RWPE1 (cell line): ENCODE measurements at regions not wholly inside any gene's neighbourhood (a gene's known extent, or its start where the extent isn't known, plus 50 kb on each side); places are given as distances from the start of the nearest gene placed in this dataset.

Source experiments
- CTCF ChIA-PET: fragments of 350-600 bp; sonication (Branson Sonifier 250); formaldehyde crosslinking; extraction: SDS; loops from one replicate; lab custom pipeline; 2021; lab: Yijun Ruan, JAX
- POLR2A ChIA-PET: fragments of 400-600 bp; formaldehyde crosslinking; extraction: SDS; loops from one replicate; lab custom pipeline; 2020; ENCODE audit warnings: antibody characterized with exemption; ENCODE audit not compliant: low non-redundant PET; lab: Yijun Ruan, JAX
- DNase-seq: peaks from one replicate; pipeline ENCODE4 v3.0.0; 2012; ENCODE audit warnings: low spot score
- H3K27ac ChIP-seq: fragments of 450-650 bp; 2 replicates; pipeline ENCODE4 v1.5.1; 2017
- CTCF ChIP-seq: fragments of 450-650 bp; conservative IDR thresholded peaks from 2 replicates; pipeline ENCODE4 v1.5.1; 2017; ENCODE audit warnings: low read depth, mild to moderate bottlenecking

GRCh38 chr2:19846567-19846966 lies 55.2 kb downstream of the TTC32 start:
- CTCF ChIA-PET = interaction anchor here (0.7 kb wide), 1 partner anchor 939 kb away, joined by 3 read pairs; no protein-coding TSS in a partner anchor
- no peak for DNase-seq
- no peak for TF ChIP-seq CTCF
- POLR2A ChIA-PET = no interaction called here
- H3K27ac ChIP-seq = no peak overlapping the region

GRCh38 chr2:19846030-19846429 lies 55.8 kb downstream of the TTC32 start:
- no peak for DNase-seq
- CTCF ChIA-PET = interaction anchor here (0.7 kb wide), 1 partner anchor 939 kb away, joined by 3 read pairs; no protein-coding TSS in a partner anchor
- POLR2A ChIA-PET = no interaction called here
- TF ChIP-seq CTCF = no peak
- H3K27ac ChIP-seq = no peak overlapping the region

- ChIA-PET CTCF (no interaction called here), POLR2A (no interaction called here)
- TF ChIP-seq CTCF = no peak
- DNase-seq = no peak
- H3K27ac ChIP-seq = no peak overlapping the region
Measured at GRCh38 chr2:19845323-19845920, 56.4 kb downstream of the TTC32 start.

GRCh38 chr2:19844750-19845149 lies 57.0 kb downstream of the TTC32 start:
- TF ChIP-seq CTCF = no peak
- CTCF ChIA-PET = no interaction called here
- DNase-seq = no peak
- no peak overlapping the region for H3K27ac ChIP-seq
- POLR2A ChIA-PET = no interaction called here

- DNase-seq = no peak
- no peak for TF ChIP-seq CTCF
- POLR2A ChIA-PET = no interaction called here
- CTCF ChIA-PET = no interaction called here
- no peak overlapping the region for H3K27ac ChIP-seq
Measured at GRCh38 chr2:19843992-19844515, 57.7 kb downstream of the TTC32 start.

- no peak for TF ChIP-seq CTCF
- POLR2A ChIA-PET = no interaction called here
- DNase-seq = no peak
- H3K27ac ChIP-seq = no peak overlapping the region
- CTCF ChIA-PET = no interaction called here
Measured at GRCh38 chr2:19841918-19842693, 59.7 kb downstream of the TTC32 start.
